SH-SY5Y (cell line): ENCODE measurements at regions not wholly inside any gene's neighbourhood (a gene's known extent, or its start where the extent isn't known, plus 50 kb on each side); places are given as distances from the start of the nearest gene placed in this dataset.

Experiments
- GATA2 ChIP-seq: IDR thresholded peaks from 2 replicates; pipeline ENCODE4 v1.6.1; 2011; ENCODE audit warnings: mild to moderate bottlenecking, low read depth, low read length
- GATA3 ChIP-seq: IDR thresholded peaks from 2 replicates; pipeline ENCODE4 v1.6.1; 2011; ENCODE audit warnings: low read depth, mild to moderate bottlenecking, low read length, moderate library complexity

DNA sequence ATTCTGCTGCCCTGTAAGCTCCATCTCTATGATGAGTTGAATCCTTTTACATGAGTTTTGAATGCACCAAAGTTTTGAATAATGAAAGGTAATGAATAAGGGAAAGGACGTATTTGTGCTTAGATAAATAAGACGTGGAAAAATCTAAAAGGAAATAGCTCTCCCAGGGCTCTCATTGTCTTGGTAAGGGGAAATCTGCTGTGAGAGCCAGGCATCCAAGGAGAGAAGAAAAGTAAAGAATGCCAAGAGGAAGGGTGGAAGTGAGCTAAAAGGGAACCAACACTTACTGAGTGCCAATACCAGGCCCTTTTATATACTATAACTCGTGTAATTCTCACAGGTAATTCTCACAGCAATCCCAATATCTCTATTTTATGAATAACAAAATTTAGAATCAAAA, 62.6 kb upstream of the KLHL13 start:
- TF ChIP-seq GATA2 (no peak), GATA3 (no peak)
